GM21360 (cell line): ENCODE measurements at regions not wholly inside any gene's neighbourhood (a gene's known extent, or its start where the extent isn't known, plus 50 kb on each side); places are given as distances from the start of the nearest gene placed in this dataset.
"Not testable (repeated sequence)": the region's sequence is repeated elsewhere in the genome, so short reads cannot be mapped to it uniquely, and the experiment has no call there.

ENCODE experiments used
- ATAC-seq: cut with Tn5 transposase; IDR thresholded peaks from one replicate; pipeline ENCODE4 v1.9.1; 2021; ENCODE audit warnings: mild to moderate bottlenecking, moderate library complexity; ENCODE audit not compliant: unreplicated experiment

DNA sequence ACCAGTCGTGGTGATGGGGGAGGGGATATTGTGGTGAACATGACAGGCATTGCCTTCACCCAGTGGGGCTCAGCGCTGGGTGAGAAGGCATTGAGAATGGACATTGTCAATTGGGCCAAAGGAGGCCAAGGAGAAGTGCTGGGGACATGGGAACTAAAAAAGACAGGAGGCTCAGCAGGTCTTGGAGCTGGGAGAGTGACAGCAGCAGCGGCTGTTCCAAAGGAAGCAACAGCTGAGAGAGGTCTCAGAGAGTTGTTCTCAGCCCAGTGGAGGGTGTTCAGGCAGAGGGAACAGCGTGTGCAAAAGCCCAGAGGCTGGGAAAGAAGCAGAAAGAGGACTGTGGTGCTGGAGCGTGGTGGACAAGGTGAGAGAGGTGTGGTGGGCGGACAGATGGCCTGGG is 56.6 kb upstream of the ASNS start:
- ATAC-seq: not testable (repeated sequence)

DNA sequence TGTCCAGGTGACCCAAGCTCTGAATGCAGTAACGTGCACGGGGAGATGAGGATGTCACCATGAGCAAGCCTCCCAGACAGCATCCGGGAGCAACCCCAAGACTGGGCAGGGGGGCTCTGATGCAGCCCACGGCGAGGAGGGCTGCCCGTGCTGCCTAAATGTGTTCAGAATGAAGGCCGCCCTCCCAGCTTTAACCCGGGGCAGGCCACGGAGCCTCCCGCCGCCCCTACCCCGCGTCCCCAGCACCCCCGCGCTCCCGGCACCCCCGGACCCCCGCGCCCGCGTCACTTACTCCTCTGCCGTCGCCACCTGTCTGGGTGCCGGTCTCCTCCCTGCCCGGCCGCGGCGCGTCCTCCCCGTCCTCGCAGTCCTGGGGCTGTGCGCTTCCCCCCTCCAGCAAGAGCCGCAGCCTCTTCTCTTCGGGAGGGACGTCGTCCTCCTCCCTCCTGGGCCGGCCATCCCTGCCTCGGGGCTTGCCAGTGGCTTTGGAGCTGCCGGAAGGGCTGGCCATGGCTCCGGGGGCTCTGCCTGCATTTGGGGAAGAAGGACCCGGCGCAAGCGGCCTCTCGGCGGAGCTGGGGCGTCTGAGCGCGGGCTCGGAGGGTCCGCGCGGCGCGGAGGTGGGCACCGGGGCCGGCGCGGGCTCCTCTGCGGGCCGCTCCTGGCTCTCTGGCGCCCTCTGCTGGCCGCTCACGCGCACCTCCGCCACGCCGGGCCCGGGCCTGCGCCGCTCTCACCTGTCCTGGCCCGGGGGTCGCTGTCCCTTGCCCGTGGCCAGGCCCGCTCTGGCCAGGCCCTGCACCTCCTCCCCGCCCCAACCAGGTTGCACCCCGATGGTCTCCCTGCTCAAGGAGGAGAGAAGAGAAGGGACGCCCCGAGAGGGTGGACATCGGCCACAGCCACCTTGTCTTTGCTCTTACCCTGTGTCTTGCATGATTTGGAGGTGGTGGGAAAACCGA is 55.9 kb upstream of the ASNS start:
- peak; percentile 54 for ATAC-seq
